HepG2 (cell line): ENCODE measurements at regions not wholly inside any gene's neighbourhood (a gene's known extent, or its start where the extent isn't known, plus 50 kb on each side); places are given as distances from the start of the nearest gene placed in this dataset.
A peak's percentile ranks its signal among the peaks of the same experiment; 100 is the strongest.

Experiments
- ATAC-seq: fragments of 200-7000 bp; cut with Tn5 transposase; 3 replicates; pipeline ENCODE4 v1.9.1; 2020; ENCODE audit warnings: mild to moderate bottlenecking, moderate library complexity
- BruUV-seq: library from RNA; stranded (reverse); fragments of 400-500 nt; replicated peaks from 2 replicates; lab custom pipeline; 2021; lab: Mats Ljungman, UMichigan
- CTCF ChIA-PET: fragments of 300-600 bp; formaldehyde crosslinking; extraction: SDS; loops from one replicate; lab custom pipeline; 2021; ENCODE audit warnings: low total read pairs, inconsistent platforms, low intra/inter-chr PET ratio; lab: Yijun Ruan, JAX
- POLR2A ChIA-PET: fragments of 350-600 bp; sonication (Branson Sonifier 250); formaldehyde crosslinking; loops from one replicate; lab custom pipeline; 2020; ENCODE audit warnings: antibody characterized with exemption, inconsistent platforms; lab: Yijun Ruan, JAX
- DNase-seq: peaks from one replicate; pipeline ENCODE4 v3.0.0-alpha.2; 2015; ENCODE audit warnings: low spot score
- FAIRE-seq: peaks from 3 replicates; lab custom pipeline; 2011; peaks lifted over from hg19 to GRCh38; lab: Jason Lieb, UNC
- H2AFZ ChIP-seq: one replicate; pipeline ENCODE4 v1.6.1; 2011; ENCODE audit warnings: low read length, inconsistent platforms
- H3K27ac ChIP-seq: fragments of 300-600 bp; 3 replicates; pipeline ENCODE4 v1.8.0; 2011; ENCODE audit warnings: mixed run types, mild to moderate bottlenecking, mixed read lengths, low read length, inconsistent platforms; ENCODE audit not compliant: insufficient read depth; ENCODE audit errors: extremely low read length
- H3K27me3 ChIP-seq, 2 experiments: fragments of 200-600 bp in 1 of 2; 2 replicates in 1 of 2; 3 replicates in 1 of 2; pipeline versions ENCODE4 v1.6.0 to v1.8.0; 2011; ENCODE audit warnings: low read length in 2 of 2, mild to moderate bottlenecking in 2 of 2, moderate library complexity in 2 of 2, inconsistent platforms in 1 of 2; ENCODE audit not compliant: insufficient read depth in 2 of 2, control insufficient read depth in 1 of 2
- H3K36me3 ChIP-seq, 2 experiments: fragments of 200-600 bp in 1 of 2; replicated peaks in 1 of 2; 2 replicates in 1 of 2; 3 replicates in 1 of 2; pipeline versions ENCODE4 v1.5.1 to v1.8.0; 2011; ENCODE audit warnings: low read length in 2 of 2, inconsistent platforms in 1 of 2; ENCODE audit not compliant: insufficient read depth in 2 of 2, control insufficient read depth in 1 of 2
- H3K4me1 ChIP-seq: 2 replicates; pipeline ENCODE4 v1.5.1; 2012; ENCODE audit warnings: low read length, inconsistent platforms; ENCODE audit not compliant: insufficient read depth
- H3K4me2 ChIP-seq: 2 replicates; pipeline ENCODE4 v1.6.0; 2011; ENCODE audit warnings: low read depth, low read length, inconsistent platforms
- H3K4me3 ChIP-seq, 3 experiments: fragments of 200-600 bp in 1 of 3; sonication (generic), shearing (Covaris generic) in 1 of 3; replicated peaks in 1 of 3; 2 replicates each; pipeline ENCODE4 v1.5.1; 2011 to 2016; ENCODE audit warnings: low read length in 3 of 3, inconsistent platforms in 2 of 3, low read depth in 2 of 3, mild to moderate bottlenecking in 2 of 3, control low read depth in 1 of 3, mixed read lengths in 1 of 3; ENCODE audit not compliant: insufficient read depth in 1 of 3
- H3K79me2 ChIP-seq: one replicate; pipeline ENCODE4 v1.6.1; 2011; ENCODE audit warnings: low read length, inconsistent platforms; ENCODE audit not compliant: insufficient read depth
- H3K9ac ChIP-seq: 2 replicates; pipeline ENCODE4 v1.6.0; 2011; ENCODE audit warnings: mild to moderate bottlenecking, low read depth, low read length, inconsistent platforms; ENCODE audit not compliant: insufficient read depth
- H3K9me3 ChIP-seq: 2 replicates; pipeline ENCODE4 v1.5.1; 2012; ENCODE audit warnings: mild to moderate bottlenecking, low read length
- H4K20me1 ChIP-seq: 2 replicates; pipeline ENCODE4 v1.6.0; 2011; ENCODE audit warnings: inconsistent platforms, mild to moderate bottlenecking, low read length, moderate library complexity; ENCODE audit not compliant: insufficient read depth
- CBX2 ChIP-seq, 2 experiments: fragments of 200-600 bp in 1 of 2; sonication (generic); formaldehyde crosslinking in 1 of 2; IDR thresholded peaks; 2 replicates each; pipeline versions ENCODE4 v1.7.0 to v1.8.1; 2018 to 2022; ENCODE audit warnings: low read depth in 2 of 2, low read length in 1 of 2, mild to moderate bottlenecking in 1 of 2, missing genetic modification reagents in 1 of 2
- CCDC6 ChIP-seq: sonication (generic); formaldehyde crosslinking; IDR thresholded peaks from 2 replicates; pipeline ENCODE4 v1.8.1; 2022; ENCODE audit warnings: mild to moderate bottlenecking, missing genetic modification reagents, moderate library complexity
- DMAP1 ChIP-seq: IDR thresholded peaks from 2 replicates; pipeline ENCODE4 v1.6.1; 2016
- IKZF5 ChIP-seq: IDR thresholded peaks from 2 replicates; pipeline ENCODE4 v1.6.1; 2018; ENCODE audit warnings: missing genetic modification reagents, mild to moderate bottlenecking, missing compliant biosample characterization
- JARID2 ChIP-seq: sonication (generic); formaldehyde crosslinking; IDR thresholded peaks from 2 replicates; pipeline ENCODE4 v1.8.1; 2023; ENCODE audit warnings: missing genetic modification reagents, inconsistent platforms; ENCODE audit not compliant: insufficient replicate concordance
- JUNB ChIP-seq: sonication (generic); formaldehyde crosslinking; IDR thresholded peaks from 2 replicates; pipeline ENCODE4 v1.8.0; 2022; ENCODE audit warnings: missing genetic modification reagents, mild to moderate bottlenecking, borderline replicate concordance
- JUND ChIP-seq: sonication (generic); formaldehyde crosslinking; IDR thresholded peaks from 2 replicates; pipeline ENCODE4 v1.8.0; 2022; ENCODE audit warnings: mild to moderate bottlenecking, missing genetic modification reagents
- MAFF ChIP-seq: IDR thresholded peaks from 2 replicates; pipeline ENCODE4 v1.6.1; 2011; ENCODE audit warnings: low read depth, low read length, improper control_type of control experiment
- MAFK ChIP-seq, 2 experiments: IDR thresholded peaks in 1 of 2; conservative IDR thresholded peaks in 1 of 2; 2 replicates each; pipeline ENCODE4 v1.6.1; 2011; ENCODE audit warnings: improper control_type of control experiment in 2 of 2, low read length in 2 of 2
- NFE2L2 ChIP-seq: fragments of 150-350 bp; IDR thresholded peaks from 2 replicates; pipeline ENCODE4 v1.6.1; 2014; ENCODE audit warnings: low read length
- NFYB ChIP-seq: sonication (generic); formaldehyde crosslinking; IDR thresholded peaks from 2 replicates; pipeline ENCODE4 v1.4.0; 2020; ENCODE audit warnings: missing genetic modification reagents
- RARA ChIP-seq: IDR thresholded peaks from 2 replicates; pipeline ENCODE4 v1.6.1; 2016; ENCODE audit warnings: missing genetic modification reagents, missing compliant biosample characterization
- SMARCE1 ChIP-seq: fragments of 450-650 bp; IDR thresholded peaks from 2 replicates; pipeline ENCODE4 v1.6.1; 2017; ENCODE audit warnings: borderline replicate concordance
- TGIF2 ChIP-seq: IDR thresholded peaks from 2 replicates; pipeline ENCODE4 v1.6.1; 2016; ENCODE audit warnings: control low read depth, missing compliant biosample characterization
- THAP11 ChIP-seq: IDR thresholded peaks from 2 replicates; pipeline ENCODE4 v1.6.1; 2016; ENCODE audit warnings: missing biosample characterization, missing genetic modification reagents
- ZNF251 ChIP-seq: sonication (generic); formaldehyde crosslinking; IDR thresholded peaks from 2 replicates; pipeline ENCODE4 v1.9.0; 2021; ENCODE audit warnings: mild to moderate bottlenecking, missing genetic modification reagents
- ZNF468 ChIP-seq: sonication (generic); formaldehyde crosslinking; IDR thresholded peaks from 2 replicates; pipeline ENCODE4 v1.8.0; 2022; ENCODE audit warnings: mild to moderate bottlenecking, moderate library complexity, missing genetic modification reagents
- ZNF574 ChIP-seq: sonication (generic); formaldehyde crosslinking; IDR thresholded peaks from 2 replicates; pipeline ENCODE4 v1.4.0; 2020; ENCODE audit warnings: missing genetic modification reagents
- ZNF7 ChIP-seq: IDR thresholded peaks from 2 replicates; pipeline ENCODE4 v1.6.1; 2016; ENCODE audit warnings: missing biosample characterization, missing genetic modification reagents
- ZNF720 ChIP-seq: sonication (generic); formaldehyde crosslinking; IDR thresholded peaks from 2 replicates; pipeline ENCODE4 v1.4.0; 2020; ENCODE audit warnings: missing genetic modification reagents
- WGBS: methylation state at CpG from one replicate; pipeline ENCODE4 v1.1.6; 2017; ENCODE audit warnings: low lambda C conversion rate; 5-methylcytosine and 5-hydroxymethylcytosine counted together
- in situ Hi-C: cut with HindIII; loops from 2 replicates; pipeline ENCODE4 v1.10.0; 2017; ENCODE audit warnings: low pct_unique_long_range_greater_than_20kb; ENCODE audit not compliant: extremely low pct_ligation_motif_present
- intact Hi-C: fragments of 100-400 bp; cut with micrococcal nuclease; formaldehyde crosslinking; loops from one replicate; pipeline ENCODE4 v1.10.0; 2022; ENCODE audit not compliant: unreplicated experiment

GRCh38 chr14:66152302-66152701 lies 333.9 kb upstream of the CCDC196 start:
- Histone ChIP-seq H3K79me2 (no peaks in the 10 kb centered on the region), H3K9ac (no peak overlapping the region), H4K20me1 (no peaks in the 10 kb centered on the region), H2AFZ (no peak overlapping the region), H3K27me3 (no peaks in the 10 kb centered on the region; a peak in 2 of 5 replicates), H3K9me3 (no peaks in the 10 kb centered on the region), H3K36me3 (no peaks in the 10 kb centered on the region), H3K4me3 (no peak overlapping the region)
- CTCF ChIA-PET, result no interaction called here
- in situ Hi-C loops, result no loop called here
- no TSS peak for BruUV-seq
- ATAC-seq (no peak), FAIRE-seq (no peak)
- POLR2A ChIA-PET, result no interaction called here
- intact Hi-C loops, result no loop called here
- TF ChIP-seq MAFF, result peak; percentile 100
- no peak for TF ChIP-seq ZNF720
- TF ChIP-seq CBX2 (IDR thresholded peaks at IDR 0.05; ENCODE audit: low read depth, low read length), result no peak
- TF ChIP-seq CBX2 (CRISPR knock-in tag; IDR thresholded peaks at IDR 0.05; ENCODE audit: low read depth), result no peak
- TF ChIP-seq ZNF7 (CRISPR knock-in tag), result no peak
- peak; percentile 99 to 100 for TF ChIP-seq MAFK (conservative IDR thresholded peaks at IDR 0.05 in 1 of 2, IDR thresholded peaks at IDR 0.05 in 1 of 2; ENCODE audit: low read length in 2 of 2)
- no peak for TF ChIP-seq ZNF468 (CRISPR knock-in tag)
- TF ChIP-seq JUND (CRISPR knock-in tag), result no peak
- TF ChIP-seq ZNF251 (CRISPR knock-in tag), result no peak
- peak; percentile 35; the same call in 1 of the 2 replicates for TF ChIP-seq NFE2L2
- TF ChIP-seq TGIF2, result no peak
- TF ChIP-seq, all 625 proteins: peak for 3
- no peak overlapping the region for H3K27ac ChIP-seq
- H3K4me2 ChIP-seq, result no peak overlapping the region
- no peaks in the 10 kb centered on the region for H3K4me1 ChIP-seq
- no peak for DNase-seq

DNA sequence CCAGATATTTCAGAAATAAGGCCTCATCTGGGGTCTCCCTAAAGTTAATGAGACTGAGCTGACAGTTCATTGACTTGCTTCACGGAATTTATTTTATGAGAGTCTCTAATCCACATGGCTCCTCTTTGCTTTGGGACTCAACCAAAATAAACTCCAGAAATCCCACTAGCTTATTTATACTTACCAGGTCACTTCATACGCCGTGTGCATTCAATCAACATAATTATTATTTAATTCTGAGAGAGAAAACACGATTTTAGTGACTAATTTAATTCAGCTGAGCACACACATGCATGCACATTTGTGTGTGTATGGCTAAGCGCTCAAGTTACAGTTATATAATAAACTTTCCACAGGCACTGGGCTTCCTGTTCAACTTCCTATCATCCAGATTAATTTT lies 333.4 kb upstream of the CCDC196 start:
- WGBS, result 0% methylated on average over 5 of the region's 5 CpGs
- FAIRE-seq, result no peak
- TF ChIP-seq SMARCE1 (no peak), RARA (CRISPR knock-in tag) (no peak), NFYB (CRISPR knock-in tag) (no peak), THAP11 (CRISPR knock-in tag) (no peak), DMAP1 (CRISPR knock-in tag) (no peak), JUNB (CRISPR knock-in tag) (no peak), ZNF574 (CRISPR knock-in tag) (no peak), IKZF5 (no peak), JARID2 (CRISPR knock-in tag) (no peak), CCDC6 (CRISPR knock-in tag) (no peak)

More for the DNA sequence above, 333.4 kb upstream of the CCDC196 start:
- no peak overlapping the region for H3K27ac ChIP-seq
- DNase-seq, result no peak
- no peaks in the 10 kb centered on the region for H4K20me1 ChIP-seq
- POLR2A ChIA-PET, result no interaction called here
- no peak for ATAC-seq
- no peak overlapping the region for H3K4me3 ChIP-seq
- H3K79me2 ChIP-seq, result no peaks in the 10 kb centered on the region
- no peak overlapping the region for H2AFZ ChIP-seq
- no peaks in the 10 kb centered on the region; a peak in 2 of 5 replicates for H3K27me3 ChIP-seq
- no peaks in the 10 kb centered on the region for H3K36me3 ChIP-seq
- no peak overlapping the region for H3K4me2 ChIP-seq
- H3K9ac ChIP-seq, result no peak overlapping the region
- no peaks in the 10 kb centered on the region for H3K4me1 ChIP-seq
- in situ Hi-C loops (no loop called here), intact Hi-C loops (no loop called here)
- no TSS peak for BruUV-seq
- no peaks in the 10 kb centered on the region for H3K9me3 ChIP-seq
- CTCF ChIA-PET, result no interaction called here
